WI38 (cell line): ENCODE measurements at regions not wholly inside any gene's neighbourhood (a gene's known extent, or its start where the extent isn't known, plus 50 kb on each side); places are given as distances from the start of the nearest gene placed in this dataset.
"Not testable (repeated sequence)": the region's sequence is repeated elsewhere in the genome, so short reads cannot be mapped to it uniquely, and the experiment has no call there.

ENCODE experiments used
- H3K4me3 ChIP-seq: 2 replicates; pipeline ENCODE4 v1.5.1; 2011; ENCODE audit warnings: low read depth, mild to moderate bottlenecking, control low read depth, low read length
- TF ChIP-seq, protein P1 (sequence below): IDR thresholded peaks from 2 replicates; pipeline ENCODE4 v1.5.1; 2012; ENCODE audit warnings: low read depth, mild to moderate bottlenecking, control low read depth, low read length

DNA sequence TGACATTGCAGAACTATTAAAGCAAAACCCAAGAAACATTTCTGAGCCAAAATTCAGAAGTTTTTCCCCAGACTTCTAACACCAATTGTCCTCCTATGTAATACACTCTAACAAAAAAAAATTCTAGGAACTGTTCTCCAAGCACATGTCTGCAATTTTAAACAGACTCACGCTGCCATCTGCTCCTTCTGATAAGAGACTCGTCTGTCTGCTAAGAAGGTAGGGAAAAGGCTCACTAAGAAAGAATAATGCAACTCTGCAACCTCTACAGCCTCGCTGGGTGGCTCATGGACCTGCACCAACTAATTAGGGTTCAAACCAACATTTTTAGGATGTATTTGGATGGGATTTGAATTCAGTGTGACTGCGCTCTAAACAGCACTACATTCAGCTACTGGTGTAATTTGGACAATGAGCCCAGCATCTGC is 366.5 kb downstream of the DSC3 start:
- H3K4me3 ChIP-seq, result no peak overlapping the region
- TF ChIP-seq, protein P1, sequence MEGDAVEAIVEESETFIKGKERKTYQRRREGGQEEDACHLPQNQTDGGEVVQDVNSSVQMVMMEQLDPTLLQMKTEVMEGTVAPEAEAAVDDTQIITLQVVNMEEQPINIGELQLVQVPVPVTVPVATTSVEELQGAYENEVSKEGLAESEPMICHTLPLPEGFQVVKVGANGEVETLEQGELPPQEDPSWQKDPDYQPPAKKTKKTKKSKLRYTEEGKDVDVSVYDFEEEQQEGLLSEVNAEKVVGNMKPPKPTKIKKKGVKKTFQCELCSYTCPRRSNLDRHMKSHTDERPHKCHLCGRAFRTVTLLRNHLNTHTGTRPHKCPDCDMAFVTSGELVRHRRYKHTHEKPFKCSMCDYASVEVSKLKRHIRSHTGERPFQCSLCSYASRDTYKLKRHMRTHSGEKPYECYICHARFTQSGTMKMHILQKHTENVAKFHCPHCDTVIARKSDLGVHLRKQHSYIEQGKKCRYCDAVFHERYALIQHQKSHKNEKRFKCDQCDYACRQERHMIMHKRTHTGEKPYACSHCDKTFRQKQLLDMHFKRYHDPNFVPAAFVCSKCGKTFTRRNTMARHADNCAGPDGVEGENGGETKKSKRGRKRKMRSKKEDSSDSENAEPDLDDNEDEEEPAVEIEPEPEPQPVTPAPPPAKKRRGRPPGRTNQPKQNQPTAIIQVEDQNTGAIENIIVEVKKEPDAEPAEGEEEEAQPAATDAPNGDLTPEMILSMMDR, result no peak

DNA sequence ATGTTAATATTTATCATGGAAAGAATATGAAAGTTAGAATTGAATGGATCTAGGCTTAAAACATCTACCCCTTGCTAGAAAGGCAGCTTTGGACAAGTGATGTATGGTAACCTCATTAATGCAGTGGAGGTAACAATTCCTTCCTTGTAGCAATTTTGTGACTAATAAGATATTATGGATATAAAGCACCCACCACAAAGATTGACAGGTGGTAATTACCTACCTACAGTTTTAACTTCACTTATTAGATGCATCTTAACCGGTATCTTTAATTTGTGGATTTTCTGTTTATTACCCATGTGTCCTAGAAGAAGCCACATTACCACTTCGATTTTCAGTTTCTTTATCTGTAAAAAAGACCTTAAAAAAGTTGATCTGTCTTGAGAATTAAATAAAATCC is 367.0 kb downstream of the DSC3 start:
- H3K4me3 ChIP-seq, result no peak overlapping the region
- TF ChIP-seq, protein P1, result no peak

DNA sequence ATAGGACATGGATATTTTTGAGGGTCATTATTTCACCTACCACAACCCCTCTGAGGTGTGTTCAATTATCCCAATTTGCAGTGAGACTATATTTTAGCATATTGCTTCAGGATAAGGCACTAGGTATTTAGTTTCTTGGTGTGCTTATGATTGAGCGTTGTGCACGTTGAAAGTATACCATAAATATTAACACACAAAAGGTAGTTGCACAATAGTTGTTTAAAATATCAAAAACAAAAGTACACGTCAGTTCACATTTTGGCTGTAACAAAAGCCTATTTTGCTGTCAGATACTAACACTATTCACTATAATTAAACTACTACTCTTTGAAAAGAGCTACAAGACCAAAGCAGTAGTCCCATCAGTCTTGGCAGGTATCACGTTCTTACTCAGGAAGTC is 367.5 kb downstream of the DSC3 start:
- no peak overlapping the region for H3K4me3 ChIP-seq
- TF ChIP-seq, protein P1, result no peak

DNA sequence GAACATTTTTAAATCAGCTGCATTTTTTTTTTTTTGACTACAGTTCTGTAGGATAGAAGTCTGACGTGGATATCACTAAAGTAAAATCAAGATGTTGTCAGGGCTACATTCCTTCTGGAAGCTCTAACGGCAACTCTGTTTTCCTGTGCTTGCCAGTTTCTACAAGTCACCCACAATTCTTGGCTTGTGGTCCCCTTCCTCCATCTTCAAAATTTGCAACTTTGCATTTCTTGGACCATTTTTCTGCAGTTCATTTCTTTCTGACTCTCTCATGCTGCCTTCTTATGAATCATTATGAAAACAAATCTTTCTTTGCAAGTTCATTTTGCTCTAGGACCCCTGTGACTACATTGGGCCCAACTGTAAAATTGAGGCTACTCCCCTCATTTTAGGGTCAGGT is 367.9 kb downstream of the DSC3 start:
- TF ChIP-seq, protein P1, result no peak
- no peak overlapping the region for H3K4me3 ChIP-seq

DNA sequence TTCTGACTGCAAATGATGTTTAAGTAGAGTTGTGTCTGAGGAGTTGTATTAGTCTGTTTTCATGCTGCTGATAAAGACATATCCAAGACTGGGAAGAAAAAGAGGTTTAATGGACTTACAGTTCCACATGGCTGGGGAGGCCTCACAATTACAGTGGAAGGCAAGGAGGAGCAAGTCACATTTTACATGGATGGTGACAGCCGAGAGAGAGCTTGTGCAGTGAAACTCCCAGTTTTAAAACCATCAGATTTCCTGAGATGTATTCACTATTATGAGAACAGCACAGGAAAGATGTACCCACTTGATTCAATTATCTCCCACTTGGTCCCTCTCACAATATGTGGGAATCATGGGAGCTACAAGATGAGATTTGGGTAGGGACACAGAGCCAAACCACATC is 370.1 kb downstream of the DSC3 start:
- not testable (repeated sequence) for H3K4me3 ChIP-seq

DNA sequence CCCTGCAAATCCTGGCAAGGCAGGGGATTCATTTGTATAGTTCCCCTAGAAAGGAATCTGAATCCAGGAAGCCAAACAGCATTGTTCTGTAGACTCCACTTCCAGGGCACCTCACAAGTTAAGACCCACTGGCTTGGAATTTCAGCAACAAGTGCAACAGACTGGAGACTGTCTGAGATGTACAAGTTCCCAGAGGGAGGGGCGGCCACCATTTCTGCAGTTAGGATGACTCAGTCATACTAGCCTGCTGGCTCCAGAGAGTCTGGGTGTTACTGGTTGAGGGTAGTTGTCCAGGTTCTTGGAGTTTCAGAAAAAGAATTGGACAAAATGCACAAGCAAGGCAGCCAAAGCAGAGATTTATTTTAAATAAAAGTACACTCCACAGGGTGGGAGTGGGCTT is 384.2 kb downstream of the DSC3 start:
- no peak overlapping the region for H3K4me3 ChIP-seq
- TF ChIP-seq, protein P1, result no peak

DNA sequence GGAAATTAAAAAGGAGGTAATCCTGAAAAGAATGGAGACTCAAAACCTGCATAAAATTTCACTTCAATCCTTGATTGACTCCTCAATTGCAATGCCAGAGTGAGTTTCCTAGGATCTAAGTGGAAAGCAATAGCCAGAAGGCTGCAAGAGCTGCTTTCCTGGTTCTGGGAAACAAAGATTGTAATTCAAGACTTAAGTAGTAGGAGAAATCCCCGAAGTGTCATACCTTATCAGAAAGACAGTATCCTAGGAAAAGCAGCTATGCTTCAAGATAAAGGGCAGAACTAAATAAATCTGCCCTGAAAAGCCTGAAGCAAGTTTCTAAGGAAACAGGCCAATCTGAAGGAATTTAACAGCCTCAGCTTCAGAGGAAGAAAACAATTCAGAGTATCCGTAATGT is 390.2 kb downstream of the DSC3 start:
- TF ChIP-seq, protein P1, result no peak
- H3K4me3 ChIP-seq, result no peak overlapping the region

DNA sequence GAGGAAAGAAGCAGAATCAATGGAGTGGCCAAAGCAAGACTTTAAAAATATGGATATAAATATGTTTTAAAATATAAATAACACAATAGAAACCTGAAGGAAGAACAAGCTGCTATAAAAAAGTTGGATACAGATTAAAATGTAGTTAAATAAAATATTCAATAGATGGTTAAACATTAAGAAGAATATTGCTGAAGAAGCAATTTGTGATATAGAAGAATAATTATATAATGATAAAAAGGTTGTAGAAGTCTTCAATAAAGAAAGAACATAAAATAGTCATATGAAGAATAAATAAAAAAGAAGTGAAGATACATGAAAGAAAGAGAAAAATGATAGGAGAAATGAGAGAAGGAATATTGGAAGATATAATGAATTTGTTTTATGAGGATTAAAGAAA is 392.0 kb downstream of the DSC3 start:
- TF ChIP-seq, protein P1, result no peak
- no peak overlapping the region for H3K4me3 ChIP-seq
